ENCODE measurements at regions not wholly inside any gene's neighbourhood (a gene's known extent, or its start where the extent isn't known, plus 50 kb on each side); places are given as distances from the start of the nearest gene placed in this dataset.

- TF ChIP-seq, protein P1, sequence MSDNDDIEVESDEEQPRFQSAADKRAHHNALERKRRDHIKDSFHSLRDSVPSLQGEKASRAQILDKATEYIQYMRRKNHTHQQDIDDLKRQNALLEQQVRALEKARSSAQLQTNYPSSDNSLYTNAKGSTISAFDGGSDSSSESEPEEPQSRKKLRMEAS (IDR thresholded peaks at IDR 0.05): no peak
- TF ChIP-seq REST (IDR thresholded peaks at IDR 0.05): no peak
- TF ChIP-seq CTCF (IDR thresholded peaks at IDR 0.05; ENCODE audit: low read depth, low read length, missing input control): no peak
- no peak for TF ChIP-seq RXRA (IDR thresholded peaks at IDR 0.05)
- no peak for TF ChIP-seq TAF1 (conservative IDR thresholded peaks at IDR 0.05)
- TF ChIP-seq SP1 (IDR thresholded peaks at IDR 0.05): no peak
- TF ChIP-seq, protein P2, sequence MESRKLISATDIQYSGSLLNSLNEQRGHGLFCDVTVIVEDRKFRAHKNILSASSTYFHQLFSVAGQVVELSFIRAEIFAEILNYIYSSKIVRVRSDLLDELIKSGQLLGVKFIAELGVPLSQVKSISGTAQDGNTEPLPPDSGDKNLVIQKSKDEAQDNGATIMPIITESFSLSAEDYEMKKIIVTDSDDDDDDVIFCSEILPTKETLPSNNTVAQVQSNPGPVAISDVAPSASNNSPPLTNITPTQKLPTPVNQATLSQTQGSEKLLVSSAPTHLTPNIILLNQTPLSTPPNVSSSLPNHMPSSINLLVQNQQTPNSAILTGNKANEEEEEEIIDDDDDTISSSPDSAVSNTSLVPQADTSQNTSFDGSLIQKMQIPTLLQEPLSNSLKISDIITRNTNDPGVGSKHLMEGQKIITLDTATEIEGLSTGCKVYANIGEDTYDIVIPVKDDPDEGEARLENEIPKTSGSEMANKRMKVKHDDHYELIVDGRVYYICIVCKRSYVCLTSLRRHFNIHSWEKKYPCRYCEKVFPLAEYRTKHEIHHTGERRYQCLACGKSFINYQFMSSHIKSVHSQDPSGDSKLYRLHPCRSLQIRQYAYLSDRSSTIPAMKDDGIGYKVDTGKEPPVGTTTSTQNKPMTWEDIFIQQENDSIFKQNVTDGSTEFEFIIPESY (IDR thresholded peaks at IDR 0.05): no peak
- TF ChIP-seq JUND (IDR thresholded peaks at IDR 0.05): no peak
- no peak for TF ChIP-seq RAD21 (IDR thresholded peaks at IDR 0.05)
- no peak for TF ChIP-seq YY1 (IDR thresholded peaks at IDR 0.05)
- TF ChIP-seq FOXA1 (IDR thresholded peaks at IDR 0.05): no peak
- no peak for TF ChIP-seq ATF3 (IDR thresholded peaks at IDR 0.05)
- TF ChIP-seq FOXA2 (IDR thresholded peaks at IDR 0.05): no peak
- TF ChIP-seq HNF4A (conservative IDR thresholded peaks at IDR 0.05): no peak
These were observed 143.8 kb upstream of the NDUFV2 start for GRCh38 chr18:8958660-8959059.
